ENCODE measurements at regions not wholly inside any gene's neighbourhood (a gene's known extent, or its start where the extent isn't known, plus 50 kb on each side); places are given as distances from the start of the nearest gene placed in this dataset.
"Not testable (repeated sequence)": the region's sequence is repeated elsewhere in the genome, so short reads cannot be mapped to it uniquely, and the experiment has no call there.

DNA sequence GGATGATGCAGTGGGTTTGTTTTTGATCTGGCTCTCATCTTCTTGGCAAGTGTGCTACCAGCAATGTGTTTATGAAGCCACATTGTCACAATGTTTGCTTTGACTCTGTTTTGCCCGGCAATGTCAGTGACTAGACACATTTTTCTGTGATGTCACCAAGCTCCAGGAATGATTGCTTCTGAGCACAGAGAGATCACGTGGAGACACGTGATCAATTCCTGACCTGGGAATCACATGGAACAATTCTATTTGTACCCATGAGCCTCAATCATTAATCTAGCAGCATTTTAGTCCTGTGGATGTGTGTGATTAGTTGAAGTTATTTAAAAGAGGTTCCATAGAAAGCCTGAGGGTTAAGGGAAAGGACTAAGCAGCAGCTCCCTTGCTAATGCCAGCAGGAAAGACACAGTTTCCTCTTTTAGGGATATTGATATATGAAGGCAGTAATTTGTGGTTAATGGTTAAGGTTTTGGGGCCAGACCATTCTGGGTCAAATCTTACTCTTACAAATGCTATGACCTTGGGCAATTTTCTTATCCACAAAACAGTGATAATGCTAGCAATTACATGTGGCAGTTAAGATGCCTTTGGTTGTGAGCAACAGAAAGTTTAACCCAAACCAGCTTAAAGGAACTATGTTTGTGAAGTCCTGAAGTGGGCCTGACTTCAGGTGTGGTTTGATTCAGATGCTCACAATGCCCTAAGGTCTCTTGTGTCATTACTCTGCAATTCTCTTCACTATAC lies 59.0 kb downstream of the FASLG start:
- no peak for DNase-seq

DNA sequence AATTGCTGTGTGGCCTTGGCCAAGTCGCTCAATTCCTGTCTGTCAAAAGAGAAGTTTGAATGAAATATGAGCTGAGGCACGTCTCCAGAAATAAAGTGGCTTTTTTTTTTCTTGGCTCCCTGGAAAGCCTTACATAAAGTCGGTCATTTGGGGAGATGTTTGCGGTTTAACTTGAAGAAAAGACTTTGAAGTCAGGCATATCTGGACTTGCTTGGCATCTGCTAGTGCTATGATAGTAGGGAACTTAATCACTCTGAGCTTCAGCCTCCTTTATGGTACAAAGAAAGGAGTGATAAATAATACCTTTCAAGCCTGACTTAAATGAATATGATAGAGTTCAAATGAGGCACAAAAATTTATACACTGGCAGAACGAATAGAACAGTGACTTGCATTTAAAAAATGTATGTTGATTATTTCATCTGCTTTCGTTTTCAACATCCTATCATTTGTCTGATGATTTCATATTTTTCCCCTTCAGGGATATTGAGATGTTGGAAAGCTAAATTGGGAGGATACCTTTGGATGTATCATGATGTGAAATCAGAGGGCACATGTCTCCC lies 60.2 kb downstream of the FASLG start:
- DNase-seq, result no peak

DNA sequence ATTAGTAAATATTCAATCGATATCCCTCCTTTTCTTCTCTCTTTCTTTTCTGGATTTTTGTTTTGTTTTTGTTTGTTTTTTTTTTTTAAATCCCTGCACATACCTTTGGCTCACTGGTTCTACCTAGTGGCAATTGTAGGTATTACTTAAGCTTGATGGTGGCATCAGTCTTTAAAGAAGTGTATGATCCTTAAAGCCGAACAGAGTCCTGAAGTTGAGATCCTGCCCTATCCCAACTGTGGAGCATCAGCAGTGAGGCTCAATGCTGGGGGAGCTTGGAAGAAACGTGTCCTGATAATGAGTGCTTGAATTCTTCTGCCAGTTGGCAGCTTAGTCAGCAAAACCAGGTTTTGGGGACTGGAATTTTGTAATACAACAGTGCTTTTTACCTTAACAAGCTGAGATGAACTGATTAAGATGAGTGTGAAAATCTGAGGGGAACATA lies 60.8 kb downstream of the FASLG start:
- no peak for DNase-seq

DNA sequence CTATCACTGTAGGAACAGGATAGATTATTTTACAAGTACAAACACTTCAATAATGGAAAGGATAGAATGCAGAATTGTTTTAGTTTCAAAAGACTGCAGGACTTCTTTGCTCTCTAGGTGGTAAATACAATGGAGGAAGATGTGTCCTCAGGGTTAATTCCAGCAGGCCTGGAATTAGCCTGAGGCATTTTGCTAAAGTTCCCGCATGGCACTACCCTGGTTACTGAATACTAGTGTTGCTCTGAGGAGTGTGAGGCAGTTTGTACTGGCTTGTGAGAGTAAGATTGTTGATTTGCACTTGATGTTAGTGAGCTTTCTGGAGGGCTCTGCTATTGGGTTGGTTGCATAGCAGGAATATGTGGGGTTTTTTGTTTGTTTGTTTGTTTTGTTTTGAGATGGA lies 61.4 kb downstream of the FASLG start:
- DNase-seq, result no peak

DNA sequence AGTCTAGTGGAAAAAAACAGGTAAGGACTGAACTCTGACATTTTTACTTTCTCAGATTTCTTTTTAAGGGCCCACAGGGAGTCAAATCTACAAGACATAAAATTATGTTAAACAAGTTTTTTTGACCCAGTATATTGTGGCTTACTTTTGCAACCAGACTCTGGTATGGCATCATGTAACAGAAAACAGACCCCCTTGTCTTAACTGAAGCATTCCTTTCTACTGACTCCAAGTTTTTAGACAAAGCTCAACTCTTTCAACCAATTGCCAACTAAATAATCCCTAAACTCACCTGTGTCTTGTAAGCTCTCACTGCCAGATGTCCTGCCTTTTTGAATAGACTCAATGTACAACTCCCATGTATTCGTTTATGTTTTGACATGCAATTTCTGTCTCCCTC lies 64.3 kb downstream of the FASLG start:
- DNase-seq, result no peak

DNA sequence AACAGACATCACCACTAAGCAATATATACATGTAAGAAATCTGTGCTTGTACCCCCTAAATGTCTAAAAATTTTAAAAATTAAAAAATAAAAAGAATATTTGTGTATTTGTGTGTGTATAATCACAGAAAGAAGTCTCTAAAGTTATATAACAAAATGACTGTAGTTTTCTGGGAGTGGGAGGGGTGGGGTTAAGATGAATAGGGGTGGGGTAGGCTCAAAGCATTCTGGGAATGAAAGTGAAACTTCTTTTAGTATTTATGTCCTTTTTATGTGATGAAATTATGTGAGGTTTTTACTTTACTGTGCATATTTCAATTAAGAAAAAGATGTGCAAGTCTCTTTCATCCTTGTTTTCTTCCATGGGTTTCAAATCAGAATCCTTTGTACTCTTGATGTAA lies 65.3 kb downstream of the FASLG start:
- no peak for DNase-seq

DNA sequence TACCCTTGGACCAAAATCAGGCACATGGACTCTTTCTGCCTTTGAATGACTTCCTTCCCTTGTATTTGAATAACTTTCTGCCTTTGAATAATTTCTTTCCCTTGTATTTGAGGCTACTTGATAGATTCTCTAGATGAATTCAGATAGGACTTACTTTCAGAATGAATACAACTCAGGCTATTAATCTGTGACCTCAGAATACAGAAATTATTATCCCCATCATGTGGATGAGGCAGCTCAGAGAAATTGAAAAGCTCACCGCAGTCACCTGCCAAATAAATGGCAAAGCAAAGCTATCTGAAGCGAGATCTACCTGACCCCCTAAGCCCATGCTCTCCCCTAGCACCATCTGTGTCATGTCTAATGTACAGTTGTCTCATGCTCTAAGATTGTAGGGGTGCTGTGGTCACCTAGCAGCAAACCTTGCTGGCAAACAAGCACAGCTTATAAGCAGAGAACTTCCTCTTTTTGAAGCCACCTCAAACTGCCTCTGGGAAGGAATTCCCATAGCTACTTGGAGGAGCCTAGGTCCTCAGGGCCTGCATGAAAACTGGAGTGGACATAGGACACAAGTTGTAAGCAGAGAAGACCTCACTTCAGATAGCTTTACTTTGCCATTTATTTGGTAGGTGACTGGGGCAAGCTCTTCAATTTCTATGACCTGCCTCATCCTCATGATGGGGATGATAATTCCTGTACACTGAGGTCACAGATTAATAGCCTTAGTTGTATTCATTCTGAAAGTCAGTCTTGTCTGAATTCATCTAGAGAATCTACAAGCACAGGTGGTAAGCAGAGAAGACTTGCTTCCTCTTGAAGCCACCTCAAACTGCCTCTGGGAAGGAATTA lies 66.1 kb downstream of the FASLG start:
- DNase-seq, result no peak

DNA sequence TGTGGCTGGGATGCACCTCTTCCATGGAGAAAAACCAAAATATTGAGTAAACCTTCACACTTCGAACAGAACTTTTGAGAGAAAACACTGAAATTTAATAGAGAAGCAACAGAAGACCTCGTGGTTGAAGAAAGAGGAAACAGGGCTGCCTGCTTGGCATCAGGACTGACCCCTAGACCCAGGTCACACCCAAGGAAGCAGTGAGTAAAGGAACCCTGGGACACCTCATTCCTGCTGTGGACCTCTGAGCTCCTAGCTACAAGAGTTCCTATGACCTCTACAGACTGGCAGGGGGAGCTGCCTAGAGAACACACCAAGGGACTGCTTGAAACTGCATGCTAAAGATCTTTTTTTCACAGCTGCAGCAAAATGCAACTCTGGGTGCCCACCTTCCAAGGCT lies 67.8 kb downstream of the FASLG start:
- no peak for DNase-seq

DNA sequence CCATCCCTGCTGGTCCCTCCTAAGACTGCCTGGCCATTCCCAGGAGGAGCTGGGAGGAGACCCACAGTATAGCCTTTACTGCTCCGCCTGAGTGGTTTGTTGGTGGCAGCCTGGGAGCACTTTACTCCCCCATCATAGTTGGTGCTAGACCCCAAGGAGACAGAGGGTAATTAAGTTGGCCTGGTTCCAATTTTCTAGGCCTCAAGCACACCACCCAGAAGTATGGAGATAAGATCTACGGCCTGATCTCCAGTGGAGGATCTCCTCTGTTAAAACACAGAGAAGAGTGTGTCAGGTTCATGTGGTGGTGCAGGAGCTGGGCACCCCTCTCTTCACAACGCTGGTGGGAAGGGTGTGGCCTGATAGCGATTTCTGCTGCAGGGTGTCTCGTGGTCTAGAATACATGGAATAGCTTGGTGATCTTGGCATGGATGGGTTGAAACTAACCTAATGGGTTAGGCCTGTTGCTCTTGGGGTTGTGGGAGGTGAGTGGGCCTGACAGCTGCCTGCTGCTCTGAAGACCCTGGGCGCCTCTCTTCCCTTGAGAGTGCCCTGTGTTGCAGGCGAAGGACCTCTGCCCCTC lies 68.5 kb downstream of the FASLG start:
- no peak for DNase-seq

DNA sequence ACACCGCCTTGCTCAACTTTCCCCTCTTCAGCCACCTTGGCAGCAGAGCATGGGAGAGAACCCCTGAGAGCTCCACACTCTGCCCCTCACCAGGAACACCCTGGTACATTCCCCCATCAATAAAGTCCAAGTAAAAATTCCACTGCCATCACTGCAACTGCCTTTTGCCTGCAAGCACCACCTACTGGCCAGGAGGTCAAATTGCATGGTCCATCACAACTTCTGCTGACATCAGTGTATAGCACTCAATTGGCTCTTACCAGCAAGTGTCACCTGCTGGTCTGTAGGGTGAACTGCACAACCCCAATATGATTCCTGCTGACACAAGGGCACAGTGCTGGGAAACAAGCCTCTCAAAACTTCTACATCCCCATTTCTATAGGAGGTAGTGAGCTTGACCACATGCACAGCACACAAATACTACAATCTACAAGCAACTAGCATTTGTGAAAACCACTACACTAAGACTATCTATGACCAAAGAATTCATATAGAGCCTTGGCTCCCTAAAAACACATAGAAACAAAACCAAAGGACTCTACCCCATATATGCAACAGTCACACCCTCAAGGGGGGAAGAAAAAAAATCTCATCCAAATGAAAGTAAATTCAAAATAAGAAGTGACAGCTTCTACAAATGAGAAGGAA lies 69.2 kb downstream of the FASLG start:
- DNase-seq, result peak; percentile 45

DNA sequence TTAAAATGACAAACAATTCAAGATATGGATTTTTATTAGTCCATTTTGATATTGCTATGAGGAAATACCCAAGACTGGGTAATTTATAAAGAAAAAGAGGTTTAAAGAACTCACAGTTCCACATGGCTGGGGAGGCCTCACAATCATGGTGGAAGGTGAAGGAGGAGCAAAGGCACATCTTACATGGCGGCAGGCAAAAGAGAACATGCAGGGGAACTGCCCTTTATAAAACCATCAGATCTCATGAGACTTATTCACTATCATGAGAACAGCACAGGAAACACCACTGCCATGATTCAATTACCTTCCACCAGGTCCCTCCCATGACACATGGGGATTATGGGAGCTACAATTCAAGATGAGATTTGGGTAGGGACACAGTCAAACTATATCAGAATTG lies 69.8 kb downstream of the FASLG start:
- DNase-seq, result not testable (repeated sequence)

DNA sequence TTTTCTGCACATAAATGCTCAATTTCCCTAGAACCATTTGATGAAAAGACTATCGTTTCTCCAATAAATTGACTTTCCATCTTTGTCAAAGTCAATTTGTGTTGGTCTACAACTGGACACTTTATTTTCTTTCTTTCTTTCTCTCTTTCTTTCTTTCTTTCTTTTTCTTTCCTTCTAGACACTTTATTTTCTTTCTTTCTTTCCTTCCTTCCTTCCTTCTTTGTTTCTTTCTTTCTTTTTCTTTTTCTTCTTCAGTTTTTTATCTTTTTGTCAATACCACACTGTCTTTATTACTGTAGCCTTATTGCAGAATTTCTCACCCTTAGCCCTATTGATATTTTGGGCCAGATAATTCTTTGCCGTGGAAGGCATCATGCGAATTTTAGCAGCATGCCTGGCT lies 73.5 kb downstream of the FASLG start:
- no peak for DNase-seq

DNA sequence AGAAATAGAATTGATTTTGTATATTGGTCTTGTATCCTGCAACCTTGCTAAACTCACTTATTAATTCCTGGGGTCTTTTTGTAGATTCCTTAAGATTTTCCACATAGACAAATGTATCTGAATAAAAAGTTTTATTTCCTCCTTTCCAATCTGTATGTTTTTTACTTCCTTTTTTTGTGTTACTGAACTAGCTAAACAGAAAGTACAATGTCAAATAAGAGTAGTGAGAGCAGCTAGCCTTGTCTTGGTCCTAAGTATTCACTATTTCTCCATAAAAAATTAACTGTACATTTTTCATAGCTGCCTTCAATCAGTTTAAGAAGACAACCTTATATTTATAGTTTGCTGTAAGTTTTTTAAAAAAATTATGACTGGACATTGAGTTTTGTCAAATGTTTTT lies 74.9 kb downstream of the FASLG start:
- no peak for DNase-seq

DNA sequence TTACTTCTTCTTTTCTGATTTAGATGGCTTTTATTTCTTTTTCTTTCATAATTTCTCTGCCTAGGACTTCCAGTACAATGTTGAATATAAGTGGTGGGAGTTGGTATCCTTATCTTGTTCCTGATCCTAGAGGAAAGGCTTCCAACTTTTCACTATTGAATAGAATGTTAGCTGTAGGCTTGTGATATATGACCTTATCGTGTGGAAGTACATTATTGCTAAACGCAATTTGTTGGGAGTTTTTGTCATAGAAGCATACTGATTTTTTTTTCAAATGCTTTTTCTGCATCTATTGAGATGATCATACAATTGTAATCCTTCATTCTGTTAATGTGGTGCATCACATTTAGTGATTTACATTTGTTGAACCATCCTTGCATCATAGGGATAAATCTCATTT lies 79.5 kb downstream of the FASLG start:
- no peak for DNase-seq

DNA sequence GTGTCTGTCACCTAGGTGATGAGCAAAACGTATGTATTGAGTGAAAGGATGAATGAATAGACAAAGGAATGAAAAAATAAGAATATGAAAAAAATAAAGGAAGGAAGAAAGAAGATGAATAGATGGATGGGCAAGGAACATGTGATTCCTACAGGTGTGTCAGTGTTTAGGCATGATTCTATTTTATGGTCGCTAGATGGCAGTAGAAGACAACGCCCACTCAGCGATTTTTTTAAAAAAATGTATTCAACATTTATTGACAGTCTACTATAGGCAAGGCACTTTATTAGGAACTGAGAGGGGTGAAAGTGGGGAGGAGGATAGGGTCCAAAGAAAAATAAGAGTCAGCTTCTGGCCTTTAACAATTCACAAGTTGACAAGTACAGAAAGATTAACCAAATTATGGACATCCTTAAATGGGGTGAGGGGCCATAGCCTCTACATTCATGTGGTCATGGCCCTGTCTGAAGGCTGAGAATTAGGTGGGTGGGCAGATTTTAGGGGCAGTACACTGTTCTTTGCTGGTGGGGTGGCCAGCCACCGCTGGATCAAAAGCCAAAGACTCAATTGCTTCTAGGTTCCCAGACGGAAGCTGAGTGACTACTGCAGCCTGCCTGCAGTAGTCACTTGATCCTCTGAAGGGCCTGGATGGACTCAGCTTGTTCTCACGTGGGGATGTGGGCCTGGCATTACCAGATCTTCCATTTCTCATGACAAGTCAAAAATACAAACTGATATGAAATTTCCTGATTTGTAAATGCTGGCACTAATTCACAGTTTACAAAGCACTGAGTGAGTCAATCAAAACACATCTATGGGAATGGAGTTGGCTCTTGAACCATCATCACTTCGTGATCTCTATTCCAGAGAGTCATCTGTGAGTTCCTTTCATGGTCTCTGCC lies 83.9 kb downstream of the FASLG start:
- DNase-seq, result no peak

DNA sequence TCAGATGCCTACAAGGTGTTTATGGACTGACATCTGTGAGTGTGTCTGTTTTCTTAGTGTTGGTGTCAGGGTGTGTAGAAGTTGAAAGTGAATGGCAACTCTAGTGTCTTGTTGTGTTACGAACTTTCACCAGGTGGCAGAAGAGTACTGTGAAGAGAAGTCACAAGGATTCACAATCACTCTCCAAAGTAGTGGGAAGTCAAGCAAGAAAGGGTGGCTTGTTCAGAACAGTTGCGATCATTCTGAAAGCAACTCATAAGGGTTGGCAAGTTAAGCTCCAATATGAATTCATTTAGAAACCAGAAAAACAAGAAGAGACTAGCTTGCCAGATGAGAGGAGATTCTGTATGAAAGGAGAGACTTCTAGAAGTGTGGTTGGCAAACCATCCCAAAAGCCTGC lies 86.1 kb downstream of the FASLG start:
- peak; percentile 53 for DNase-seq

DNA sequence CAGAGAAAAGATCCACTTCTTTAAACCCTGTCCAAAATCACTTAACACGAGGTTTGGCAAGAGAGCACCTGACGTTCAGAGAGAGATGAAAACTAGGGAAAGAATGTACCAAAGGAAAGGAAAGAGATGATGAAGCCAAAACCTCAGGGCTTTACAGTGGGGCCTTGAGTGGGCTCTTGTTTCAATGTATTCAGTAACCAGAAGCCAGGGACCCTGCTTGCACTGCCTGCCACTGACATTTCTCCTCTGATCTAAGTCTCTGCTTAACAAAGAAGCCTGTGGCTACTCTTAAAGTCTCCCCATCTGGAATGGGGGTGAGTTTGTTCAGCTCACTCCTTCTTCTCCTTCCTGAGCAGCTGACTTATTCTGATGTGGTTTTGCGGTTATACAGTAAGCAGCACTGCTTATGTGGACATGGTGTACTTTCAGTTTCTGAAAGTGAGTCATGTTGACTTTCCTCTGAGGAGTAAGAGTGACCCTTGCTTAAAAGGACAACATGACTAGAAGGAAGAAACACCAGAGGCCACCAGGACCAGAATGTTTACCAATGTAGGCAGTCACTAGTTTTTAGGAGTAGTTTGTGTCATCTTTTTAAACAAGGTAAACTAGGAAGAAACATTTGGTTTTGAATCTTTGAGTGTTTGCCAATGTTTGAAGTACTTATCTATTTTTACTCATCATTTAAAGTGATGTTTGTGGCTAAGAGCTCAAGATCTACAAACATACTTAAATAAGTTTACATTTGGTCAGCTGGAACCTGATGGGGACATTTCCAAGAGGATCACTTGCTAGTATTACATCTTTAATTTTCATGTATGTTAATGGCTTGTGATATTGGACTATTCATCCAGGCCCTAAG lies 87.4 kb downstream of the FASLG start:
- peak; percentile 38 for DNase-seq

DNA sequence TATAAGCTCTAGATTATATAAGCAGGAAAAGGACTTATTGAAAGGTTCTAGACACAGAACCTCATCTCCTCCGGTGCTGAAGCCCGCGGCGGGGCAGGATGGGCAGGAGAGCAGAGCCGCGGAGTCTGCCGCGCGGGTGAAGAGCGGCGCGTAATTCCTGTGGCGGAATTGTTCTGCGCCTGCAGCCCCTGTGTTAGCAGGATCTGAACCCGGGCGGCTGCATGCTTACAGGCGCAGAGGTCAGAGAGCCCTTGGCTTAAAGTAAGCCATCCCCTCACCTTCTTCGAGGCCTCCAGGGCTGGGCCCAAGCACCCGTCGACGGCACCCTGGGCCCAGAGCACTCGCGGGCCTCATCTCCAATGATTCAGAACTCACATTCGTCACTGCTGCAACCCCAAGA lies 89.3 kb downstream of the FASLG start:
- DNase-seq, result no peak

DNA sequence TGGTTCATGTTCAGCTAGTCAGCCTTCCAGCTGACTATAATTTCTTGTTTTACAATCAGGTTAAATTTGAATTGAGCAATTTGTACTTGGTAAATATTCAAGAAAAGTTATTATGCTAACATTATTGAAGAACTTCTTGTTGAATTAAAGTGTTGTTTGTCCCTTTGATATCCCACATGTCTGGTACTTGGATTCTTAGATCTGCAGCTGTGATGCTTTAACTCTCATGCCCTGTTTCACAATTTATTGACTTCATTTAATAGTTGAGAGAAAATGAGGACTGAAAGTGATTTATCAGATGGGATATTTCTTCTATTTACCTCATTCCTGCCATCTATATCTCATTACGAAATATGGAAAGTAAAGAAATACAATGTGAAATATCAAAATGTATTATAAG lies 92.8 kb downstream of the FASLG start:
- no peak for DNase-seq

DNA sequence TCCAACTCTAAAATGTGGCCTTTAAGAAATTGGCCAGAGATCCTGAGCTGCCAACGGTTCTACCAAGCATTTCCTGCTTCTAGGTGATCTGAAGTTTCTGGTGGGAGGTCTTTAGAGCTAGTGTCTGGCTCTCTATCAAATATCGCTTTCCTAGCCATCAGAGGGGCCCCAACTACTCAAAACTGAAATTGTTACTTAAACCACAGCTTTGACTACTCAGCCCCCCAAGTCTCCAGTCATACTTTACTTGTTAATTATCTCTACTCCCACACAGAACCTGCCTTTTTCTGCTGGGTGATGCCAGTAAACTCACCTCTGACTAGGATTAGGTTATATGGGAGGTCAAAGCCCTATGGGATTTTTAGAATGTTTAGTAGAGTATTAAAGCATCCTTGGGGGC lies 95.1 kb downstream of the FASLG start:
- no peak for DNase-seq

DNA sequence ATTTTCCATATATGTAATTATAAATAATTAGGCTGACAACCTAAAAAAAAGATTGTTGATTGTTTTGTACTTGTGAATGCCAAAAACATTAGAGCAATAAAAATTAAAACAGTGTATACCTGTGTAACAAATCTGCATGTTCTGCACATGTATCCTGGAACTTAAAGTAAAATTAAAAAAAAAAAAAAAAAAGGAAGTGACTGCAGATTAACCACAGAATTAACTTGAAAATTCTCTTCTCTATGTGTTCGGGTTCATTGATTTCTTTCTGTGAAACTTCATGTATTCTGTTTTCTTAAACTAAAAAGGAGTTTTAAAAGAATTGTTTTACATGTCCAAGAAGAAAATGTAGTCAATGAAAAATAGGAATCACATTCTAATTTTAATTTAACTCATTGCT lies 95.7 kb downstream of the FASLG start:
- DNase-seq, result no peak

Data from CD4-positive, alpha-beta T cell treated with Interleukin-17A for 4 hours (primary cell).